GM23338 (cell line): ENCODE measurements at regions not wholly inside any gene's neighbourhood (a gene's known extent, or its start where the extent isn't known, plus 50 kb on each side); places are given as distances from the start of the nearest gene placed in this dataset.

Experiments
- CREB1 ChIP-seq: fragments of 250-450 bp; sonication (Bioruptor Pico); IDR thresholded peaks from 2 replicates; pipeline ENCODE4 v1.5.0; 2020; ENCODE audit warnings: low read depth, mild to moderate bottlenecking, moderate library complexity
- CTCF ChIP-seq, 2 experiments: fragments of 200-600 bp in 1 of 2; sonication (generic) in 1 of 2; conservative IDR thresholded peaks; 2 replicates each; pipeline versions ENCODE4 v1.5.1 to v1.6.1; 2016 to 2017; ENCODE audit warnings: antibody characterized with exemption in 2 of 2, low read depth in 2 of 2, mild to moderate bottlenecking in 2 of 2, moderate library complexity in 1 of 2
- EZH2 ChIP-seq: fragments of 200-600 bp; sonication (generic); IDR thresholded peaks from one replicate; pipeline ENCODE4 v1.8.0; 2017; ENCODE audit warnings: antibody characterized with exemption, mild to moderate bottlenecking, low read depth; ENCODE audit not compliant: unreplicated experiment
- EZH2phosphoT487 ChIP-seq: fragments of 200-600 bp; sonication (generic); IDR thresholded peaks from one replicate; pipeline ENCODE4 v1.8.1; 2018; ENCODE audit warnings: antibody characterized with exemption; ENCODE audit not compliant: unreplicated experiment
- JUNB ChIP-seq: IDR thresholded peaks from one replicate; pipeline ENCODE4 v1.6.1; 2016; ENCODE audit warnings: antibody characterized with exemption; ENCODE audit not compliant: unreplicated experiment
- NANOG ChIP-seq: IDR thresholded peaks from 2 replicates; pipeline ENCODE4 v1.6.1; 2016; ENCODE audit warnings: antibody characterized with exemption, borderline replicate concordance
- POLR2AphosphoS5 ChIP-seq: IDR thresholded peaks from 2 replicates; pipeline ENCODE4 v1.6.1; 2016; ENCODE audit warnings: antibody characterized with exemption, low read depth
- ZNF331 ChIP-seq: fragments of 250-450 bp; sonication (Bioruptor Pico); IDR thresholded peaks from 2 replicates; pipeline ENCODE4 v1.5.0; 2020; ENCODE audit warnings: low read depth, mild to moderate bottlenecking, moderate library complexity
- TF ChIP-seq, protein P1 (sequence below): IDR thresholded peaks from one replicate; pipeline ENCODE4 v1.6.1; 2018; ENCODE audit warnings: antibody characterized with exemption; ENCODE audit not compliant: unreplicated experiment

DNA sequence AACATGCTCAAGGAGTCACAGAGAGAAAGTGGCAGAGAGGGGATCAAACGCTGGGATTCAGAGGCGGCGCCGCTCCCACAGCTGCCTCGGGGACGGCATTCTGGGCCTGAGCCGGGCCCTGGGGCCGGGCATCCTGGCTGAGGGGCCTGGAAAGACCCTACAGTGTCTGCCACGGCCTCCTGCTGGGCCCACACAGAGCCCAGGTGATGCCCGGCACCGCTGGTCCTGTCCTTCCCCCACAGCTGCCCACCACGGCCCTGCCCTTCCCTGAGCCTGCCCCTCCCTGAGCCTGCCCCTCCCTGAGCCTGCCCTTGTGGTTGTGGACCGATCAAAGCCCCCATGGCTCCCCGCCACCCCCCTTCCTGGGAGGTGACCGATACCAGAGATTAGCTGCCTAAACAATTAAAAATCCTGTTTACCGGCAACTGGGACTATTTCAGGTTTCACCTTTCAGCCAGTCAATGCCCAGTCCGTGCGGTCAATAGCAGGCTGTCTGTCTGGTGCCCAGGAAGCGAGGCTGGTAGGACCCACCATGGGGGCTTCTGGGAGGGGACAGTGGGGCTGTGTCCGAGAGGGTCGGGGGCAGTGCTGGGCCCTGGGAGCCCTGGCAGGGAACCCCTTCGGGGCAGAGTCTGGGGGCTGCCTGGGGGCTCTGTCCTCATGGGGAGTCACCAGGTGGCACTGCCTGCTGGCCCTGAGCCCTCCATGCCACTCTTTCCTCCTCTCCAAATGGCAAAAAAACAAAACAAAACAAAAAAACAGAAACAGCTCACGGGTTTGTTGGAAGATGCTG is 55.4 kb upstream of the GATA5 start:
- no peak for TF ChIP-seq CTCF (conservative IDR thresholded peaks at IDR 0.05; ENCODE audit: low read depth in 2 of 2)
- no peak for TF ChIP-seq EZH2
- no peak for TF ChIP-seq JUNB
- TF ChIP-seq, protein P1, sequence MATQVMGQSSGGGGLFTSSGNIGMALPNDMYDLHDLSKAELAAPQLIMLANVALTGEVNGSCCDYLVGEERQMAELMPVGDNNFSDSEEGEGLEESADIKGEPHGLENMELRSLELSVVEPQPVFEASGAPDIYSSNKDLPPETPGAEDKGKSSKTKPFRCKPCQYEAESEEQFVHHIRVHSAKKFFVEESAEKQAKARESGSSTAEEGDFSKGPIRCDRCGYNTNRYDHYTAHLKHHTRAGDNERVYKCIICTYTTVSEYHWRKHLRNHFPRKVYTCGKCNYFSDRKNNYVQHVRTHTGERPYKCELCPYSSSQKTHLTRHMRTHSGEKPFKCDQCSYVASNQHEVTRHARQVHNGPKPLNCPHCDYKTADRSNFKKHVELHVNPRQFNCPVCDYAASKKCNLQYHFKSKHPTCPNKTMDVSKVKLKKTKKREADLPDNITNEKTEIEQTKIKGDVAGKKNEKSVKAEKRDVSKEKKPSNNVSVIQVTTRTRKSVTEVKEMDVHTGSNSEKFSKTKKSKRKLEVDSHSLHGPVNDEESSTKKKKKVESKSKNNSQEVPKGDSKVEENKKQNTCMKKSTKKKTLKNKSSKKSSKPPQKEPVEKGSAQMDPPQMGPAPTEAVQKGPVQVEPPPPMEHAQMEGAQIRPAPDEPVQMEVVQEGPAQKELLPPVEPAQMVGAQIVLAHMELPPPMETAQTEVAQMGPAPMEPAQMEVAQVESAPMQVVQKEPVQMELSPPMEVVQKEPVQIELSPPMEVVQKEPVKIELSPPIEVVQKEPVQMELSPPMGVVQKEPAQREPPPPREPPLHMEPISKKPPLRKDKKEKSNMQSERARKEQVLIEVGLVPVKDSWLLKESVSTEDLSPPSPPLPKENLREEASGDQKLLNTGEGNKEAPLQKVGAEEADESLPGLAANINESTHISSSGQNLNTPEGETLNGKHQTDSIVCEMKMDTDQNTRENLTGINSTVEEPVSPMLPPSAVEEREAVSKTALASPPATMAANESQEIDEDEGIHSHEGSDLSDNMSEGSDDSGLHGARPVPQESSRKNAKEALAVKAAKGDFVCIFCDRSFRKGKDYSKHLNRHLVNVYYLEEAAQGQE: no peak
- TF ChIP-seq EZH2phosphoT487: no peak
- no peak for TF ChIP-seq POLR2AphosphoS5
- TF ChIP-seq CREB1 (CRISPR knock-in tag): no peak
- no peak for TF ChIP-seq NANOG
- TF ChIP-seq ZNF331 (CRISPR knock-in tag): no peak
